ENCODE measurements at regions not wholly inside any gene's neighbourhood (a gene's known extent, or its start where the extent isn't known, plus 50 kb on each side); places are given as distances from the start of the nearest gene placed in this dataset.

DNA sequence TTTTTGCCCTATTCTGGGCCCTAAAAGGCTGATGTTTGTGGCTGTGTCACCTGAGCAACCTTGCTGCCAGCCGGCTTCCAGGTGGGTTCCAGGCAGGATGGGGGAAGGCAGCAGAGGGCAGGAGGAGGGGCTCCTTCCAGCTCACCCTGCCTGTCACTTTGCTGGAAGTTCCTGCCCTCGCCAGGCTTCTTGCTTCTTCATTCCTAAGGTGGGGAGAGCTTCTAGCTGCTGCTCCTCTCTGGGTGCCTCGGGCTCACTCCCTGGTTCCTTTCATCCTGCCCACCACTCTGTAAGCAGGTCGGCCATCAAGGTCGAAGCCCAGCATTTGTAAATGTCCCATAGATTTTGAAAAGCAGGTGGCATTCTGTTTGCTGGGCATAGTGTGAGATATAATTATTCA is 249.4 kb upstream of the HS6ST1 start:
- DNase-seq (ENCODE audit: low spot score) = no peak

DNA sequence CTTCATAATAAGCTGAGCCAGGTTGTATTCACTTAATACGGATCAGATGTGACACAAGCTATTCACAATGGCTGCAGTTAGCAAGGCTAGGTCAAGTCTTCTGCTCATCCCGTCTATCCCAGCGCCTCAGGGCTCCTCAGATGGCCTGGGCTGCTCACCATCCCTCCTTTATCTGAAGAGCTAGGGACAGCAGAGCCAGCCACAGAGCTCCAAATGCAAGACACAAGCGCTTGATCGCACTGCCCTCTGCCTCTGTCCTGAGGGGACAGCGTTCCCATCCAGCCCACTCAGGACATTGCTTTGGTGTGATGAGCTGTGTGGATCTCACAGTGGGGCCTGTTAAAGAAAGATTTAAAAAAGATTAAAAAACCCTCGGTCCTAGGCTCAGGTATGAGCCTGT is 254.4 kb upstream of the HS6ST1 start:
- no peak for DNase-seq (ENCODE audit: low spot score)

DNA sequence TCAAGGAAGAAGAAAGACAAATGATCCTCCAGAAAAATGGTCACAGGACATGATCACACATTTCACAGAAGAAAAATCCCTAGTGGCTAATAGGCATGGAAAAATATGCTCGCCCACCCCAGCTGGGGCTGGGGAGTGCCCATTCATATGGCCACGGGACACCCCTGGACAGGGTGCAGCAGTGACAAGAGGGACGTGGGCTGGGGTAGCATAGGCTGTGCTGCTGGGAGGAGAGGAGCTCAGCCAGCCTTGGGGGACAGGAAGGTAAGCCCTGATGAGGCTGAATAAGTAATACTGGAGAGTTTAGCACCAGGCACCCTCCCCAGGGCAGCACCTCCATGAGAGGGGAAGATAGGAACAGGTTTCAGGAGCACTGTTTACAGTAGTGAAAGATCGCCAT is 254.9 kb upstream of the HS6ST1 start:
- no peak for DNase-seq (ENCODE audit: low spot score)

DNA sequence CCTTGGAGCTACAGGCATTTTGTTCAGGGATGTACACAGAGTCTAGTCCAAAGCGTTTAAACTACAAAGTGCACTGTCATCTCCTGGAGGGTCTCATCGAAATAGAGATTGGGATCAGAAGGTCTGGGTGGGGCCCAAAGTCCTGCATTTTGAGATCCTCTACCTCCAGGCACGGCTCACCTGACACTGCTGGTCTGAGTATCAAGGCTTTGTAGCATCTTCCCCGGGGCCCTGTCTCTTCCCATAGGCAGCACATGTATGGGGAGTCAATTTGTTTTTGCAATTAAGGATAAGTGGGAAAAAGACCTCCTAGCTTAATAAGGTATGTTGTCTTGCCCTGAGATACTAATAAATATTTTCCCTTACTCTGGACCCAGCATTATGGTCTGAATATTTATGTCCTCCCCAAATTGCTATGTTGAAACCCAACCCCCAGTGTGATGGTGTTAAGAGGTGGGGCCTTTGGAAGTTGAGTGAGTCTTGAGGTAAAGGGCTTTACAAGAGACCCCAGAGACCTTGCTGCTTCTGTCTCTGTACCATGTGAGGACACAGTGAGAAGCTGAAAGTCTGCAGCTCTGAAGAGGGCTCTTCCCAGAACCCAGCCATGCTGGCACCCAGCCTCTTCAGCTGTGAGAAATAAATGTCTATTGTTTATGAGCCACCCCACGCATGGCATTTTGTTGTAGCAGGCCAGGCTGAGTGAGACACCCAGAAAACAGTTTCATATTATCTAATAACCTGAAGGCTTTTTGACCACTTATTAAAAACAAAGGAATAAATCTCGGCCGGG is 258.7 kb upstream of the HS6ST1 start:
- DNase-seq (ENCODE audit: low spot score) = no peak

DNA sequence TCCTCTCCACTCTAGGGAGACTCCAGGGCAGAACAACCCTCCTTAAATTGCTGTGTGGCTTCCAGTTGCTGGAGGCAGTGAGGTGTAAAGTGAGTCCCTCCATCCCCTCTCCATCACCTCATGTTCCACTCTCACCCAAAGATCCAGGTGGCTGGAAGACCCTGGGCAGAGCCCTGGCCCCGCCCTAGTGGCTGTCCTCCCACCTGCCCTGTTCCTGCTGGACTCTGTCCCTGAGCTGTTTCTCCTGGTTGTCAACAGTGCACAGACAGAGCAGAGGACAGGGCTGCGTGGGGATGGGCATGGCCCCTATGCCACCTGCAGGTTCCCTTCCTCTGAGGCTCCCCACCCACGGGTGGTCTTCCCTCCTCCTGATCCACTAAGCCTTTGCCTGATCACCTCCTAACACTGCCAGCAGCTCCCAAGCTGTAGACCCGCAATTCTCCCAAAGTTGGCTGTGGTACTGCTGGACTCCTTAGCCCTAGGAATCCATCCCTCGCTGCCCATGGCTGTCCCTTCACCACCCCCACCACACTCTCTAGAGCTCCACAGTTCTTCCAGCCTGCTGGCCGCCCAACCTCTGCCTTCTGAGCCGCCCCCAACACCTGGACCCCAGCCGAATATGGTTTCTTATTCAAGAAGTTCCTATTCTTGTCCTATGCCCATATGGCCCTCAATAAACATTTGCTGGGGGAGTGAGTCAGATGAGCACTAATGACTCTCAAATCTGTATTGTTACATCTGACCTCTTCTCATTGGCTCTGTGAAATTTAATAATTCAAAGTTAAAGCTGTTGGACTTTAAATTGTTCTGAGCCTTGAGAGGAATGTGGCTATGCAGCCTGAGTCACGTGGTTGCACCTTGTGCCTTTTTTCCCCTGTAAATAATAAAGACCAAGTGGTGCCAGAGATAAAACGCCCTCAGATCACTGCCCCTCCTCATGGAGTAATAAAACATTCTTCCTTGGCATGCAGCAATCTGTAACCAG is 260.0 kb upstream of the HS6ST1 start:
- DNase-seq (ENCODE audit: low spot score) = no peak

DNA sequence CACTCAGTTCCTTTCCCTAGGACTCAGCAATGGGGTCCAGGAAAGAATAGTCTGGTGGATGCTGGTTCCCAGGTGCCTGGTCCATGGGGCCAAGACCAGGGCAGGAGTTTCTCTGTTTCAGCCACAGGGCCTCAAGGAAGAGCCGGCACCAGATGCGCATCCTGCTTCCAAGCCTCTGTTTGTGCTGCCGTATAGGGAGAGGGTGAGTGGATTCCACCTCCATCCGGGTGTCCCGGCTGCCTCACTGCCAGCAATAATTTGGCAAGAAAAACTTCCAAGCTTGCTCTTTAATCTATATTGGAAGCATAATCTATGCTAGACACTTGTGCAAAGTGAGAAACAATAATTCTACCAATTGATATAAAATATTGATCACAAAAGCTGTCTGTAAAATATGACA is 261.2 kb upstream of the HS6ST1 start:
- no peak for DNase-seq (ENCODE audit: low spot score)

DNA sequence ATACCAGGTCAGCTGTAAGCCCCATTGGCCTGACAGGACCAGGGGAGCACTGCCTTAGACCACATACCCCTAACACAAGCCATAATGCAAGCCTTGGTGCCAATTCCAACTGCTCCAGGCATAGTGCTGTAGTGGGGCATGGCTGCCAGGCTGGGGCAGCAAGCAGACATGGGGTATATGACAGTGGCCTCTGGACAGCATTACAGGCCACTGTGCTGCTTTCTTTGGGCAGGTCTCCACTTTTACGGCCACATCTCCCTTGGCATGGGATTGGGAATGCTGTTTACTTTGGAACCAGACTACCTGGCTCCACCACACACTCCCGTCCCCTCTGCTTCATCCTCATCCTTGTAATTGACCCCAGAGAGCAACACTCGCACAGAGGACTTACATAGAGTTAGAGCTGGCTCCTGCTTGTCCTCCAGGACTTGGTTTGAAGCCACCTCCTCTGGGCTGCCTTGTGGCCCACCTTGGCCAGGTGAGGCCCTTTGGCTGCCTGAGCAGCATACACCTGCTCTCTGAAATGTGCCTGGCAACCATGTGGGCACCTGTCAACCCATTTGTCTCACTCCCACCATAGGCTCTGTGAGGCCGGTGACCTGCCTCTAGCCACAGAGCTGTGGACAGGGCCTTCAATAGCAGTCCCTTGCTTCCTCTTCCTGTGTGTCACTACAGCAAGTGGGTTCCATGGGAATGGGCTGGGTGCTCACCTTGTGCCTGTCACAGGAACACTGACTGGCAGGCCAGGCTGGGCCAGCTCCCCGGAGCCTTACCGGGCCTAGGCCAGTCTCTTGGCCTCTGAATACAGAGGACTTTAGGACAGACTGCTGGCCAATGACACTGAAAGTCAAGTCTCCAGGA is 262.6 kb upstream of the HS6ST1 start:
- no peak for DNase-seq (ENCODE audit: low spot score)

DNA sequence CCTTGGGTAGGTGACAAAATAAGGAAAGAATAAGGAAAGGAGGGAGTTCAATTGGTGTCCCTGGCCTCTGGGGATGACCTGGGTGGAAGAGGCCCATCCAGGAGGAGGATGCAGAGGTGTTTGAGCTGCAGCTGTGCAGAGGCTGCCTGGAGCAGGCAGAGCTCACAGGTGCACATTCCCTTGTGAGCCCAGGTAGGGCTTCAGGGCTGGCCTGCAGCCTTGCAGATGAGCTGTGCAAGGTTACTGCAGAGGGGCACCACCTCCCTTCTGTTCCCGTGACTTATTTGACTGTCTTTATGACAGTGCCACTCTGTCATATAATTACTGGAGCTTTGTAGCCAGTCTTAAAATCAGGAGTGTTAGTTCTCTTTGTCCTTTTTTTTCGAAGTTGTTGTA is 263.2 kb upstream of the HS6ST1 start:
- DNase-seq (ENCODE audit: low spot score) = no peak

DNA sequence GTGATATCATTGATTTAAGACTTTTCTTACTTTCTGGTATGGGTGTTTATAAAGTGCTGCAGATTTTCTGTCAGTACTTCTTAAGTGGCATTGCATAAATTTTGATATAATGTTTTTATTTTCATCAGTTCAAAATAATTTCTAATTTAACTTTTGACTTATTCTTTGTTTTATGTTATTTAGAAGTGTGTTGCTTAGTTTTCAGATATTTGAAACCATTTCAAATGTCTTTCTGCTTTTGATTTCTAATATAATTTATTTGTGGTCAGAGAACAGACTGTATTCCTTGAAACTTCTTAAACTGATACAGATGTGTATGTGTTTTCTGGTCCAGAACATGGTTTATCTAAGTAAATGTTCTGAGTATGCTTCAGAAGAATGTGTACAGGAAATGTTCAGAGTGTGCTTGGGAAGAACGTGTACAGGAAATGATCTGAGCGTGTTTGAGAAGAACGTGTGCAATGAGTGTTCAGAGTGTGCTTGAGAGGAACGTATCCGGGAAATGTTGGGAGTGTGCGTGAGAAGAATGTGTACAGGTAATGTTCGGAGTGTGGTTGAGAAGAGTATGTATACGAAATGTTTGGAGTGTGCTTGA is 265.7 kb upstream of the HS6ST1 start:
- DNase-seq (ENCODE audit: low spot score) = no peak

DNA sequence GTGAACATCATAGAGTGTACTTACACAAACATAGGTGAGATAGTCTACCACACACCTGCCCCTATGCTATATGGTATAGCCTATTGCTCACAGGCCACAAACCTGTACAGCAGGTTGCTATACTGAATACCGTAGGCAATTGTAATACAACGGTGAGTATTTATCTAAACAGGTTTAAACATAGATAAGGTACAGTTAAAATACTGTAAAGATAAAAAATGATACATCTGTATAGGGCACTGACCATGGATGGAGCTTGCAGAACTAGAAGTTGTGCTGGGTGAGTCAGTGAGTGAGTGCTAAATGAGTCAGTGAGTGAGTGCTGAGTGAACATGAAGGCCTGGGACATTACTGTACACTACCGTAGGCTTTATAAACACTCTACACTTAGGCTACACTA is 267.0 kb upstream of the HS6ST1 start:
- DNase-seq (ENCODE audit: low spot score) = no peak

DNA sequence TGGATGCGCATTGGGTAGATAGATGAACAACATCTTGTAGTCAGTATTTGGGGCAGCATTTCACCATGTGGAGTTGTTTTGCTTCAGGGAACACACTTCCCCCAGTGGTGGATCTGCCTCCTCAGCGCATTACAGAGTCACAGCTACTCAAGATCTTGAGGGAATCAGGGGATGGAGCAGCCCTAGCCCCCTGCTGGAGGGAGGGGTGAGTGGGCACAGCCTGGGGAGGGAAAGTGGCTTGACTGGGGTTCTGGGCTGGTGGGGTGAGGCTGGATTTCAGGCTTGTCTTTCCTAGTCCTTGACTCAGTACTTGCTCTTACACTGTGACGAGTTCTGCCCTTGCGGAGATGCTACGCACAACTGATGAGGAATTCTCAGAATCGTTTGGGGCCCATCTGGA is 271.0 kb upstream of the HS6ST1 start:
- no peak for DNase-seq (ENCODE audit: low spot score)

DNA sequence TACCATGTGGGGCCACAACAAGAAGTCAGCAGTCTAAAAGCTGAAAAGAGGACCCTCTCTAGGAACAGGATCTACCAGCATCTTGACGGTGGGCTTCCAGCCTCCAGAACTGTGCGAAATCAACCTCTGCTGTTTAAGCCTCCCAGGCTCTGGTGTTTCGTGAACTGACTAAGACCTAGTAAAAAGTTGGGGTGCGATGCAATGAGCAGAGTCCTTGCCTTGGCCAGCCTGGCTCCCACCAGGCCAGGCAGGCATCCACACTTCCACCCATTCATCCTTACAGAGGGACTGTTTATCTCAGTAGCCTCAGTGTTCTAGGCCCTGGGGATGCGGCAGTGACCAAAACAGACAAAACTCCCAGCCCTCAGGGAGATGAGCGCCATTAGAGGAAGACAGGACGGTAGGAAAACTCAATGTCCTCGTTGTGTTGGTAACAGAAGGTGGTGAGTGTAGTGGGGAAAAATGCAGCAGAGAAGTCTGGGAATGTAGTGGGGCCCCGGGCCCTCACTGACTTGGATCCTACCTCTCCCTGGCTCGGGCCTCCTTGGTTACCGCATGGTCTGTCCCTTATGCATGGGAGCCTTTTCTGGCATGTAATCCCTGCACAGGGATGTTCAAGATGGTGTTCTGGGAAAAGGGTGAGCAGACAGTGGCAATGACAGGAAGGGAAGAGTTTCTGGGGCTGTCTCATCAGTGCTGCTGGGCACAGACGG is 271.8 kb upstream of the HS6ST1 start:
- DNase-seq (ENCODE audit: low spot score) = no peak

DNA sequence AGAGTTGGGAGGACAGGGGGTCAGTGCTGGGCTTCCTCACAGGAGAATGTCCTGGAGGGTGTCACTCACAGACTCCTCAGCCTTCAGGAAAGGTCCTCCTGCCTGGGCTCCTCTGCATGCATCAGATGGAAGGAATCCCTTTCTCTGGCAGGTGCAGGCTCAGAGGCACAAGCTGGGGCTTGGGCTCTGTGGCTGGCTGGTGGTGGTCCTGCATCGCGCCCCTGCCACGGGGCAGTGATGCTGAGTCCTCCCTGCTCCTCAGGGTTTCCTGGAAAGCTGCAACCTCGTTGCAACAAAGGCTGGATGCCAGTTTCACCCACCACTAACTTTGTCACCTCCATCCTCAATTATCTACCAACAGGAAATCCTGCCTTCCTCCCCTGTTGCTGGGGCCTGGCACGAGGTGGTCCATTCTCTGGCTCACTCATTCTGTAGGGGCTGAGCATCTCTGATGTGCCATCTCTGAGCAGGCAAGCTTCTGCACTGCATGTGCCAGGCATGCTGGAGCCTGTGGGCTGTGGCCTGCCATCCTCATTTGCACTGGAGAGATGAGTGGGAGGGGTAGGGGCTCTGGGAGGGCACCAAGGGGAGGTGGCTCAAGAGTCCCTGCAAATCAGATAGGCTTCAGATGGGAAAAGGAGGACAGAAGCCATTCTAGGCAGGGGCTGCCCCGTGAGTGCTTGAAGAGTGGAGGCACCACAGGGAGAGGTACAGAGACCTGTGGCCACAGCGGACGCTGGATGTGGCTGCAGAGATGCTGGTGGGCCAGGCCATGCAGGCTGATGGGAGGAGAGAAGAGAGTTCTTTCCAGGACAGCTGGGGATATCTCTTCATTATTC is 272.6 kb upstream of the HS6ST1 start:
- DNase-seq (ENCODE audit: low spot score) = no peak

DNA sequence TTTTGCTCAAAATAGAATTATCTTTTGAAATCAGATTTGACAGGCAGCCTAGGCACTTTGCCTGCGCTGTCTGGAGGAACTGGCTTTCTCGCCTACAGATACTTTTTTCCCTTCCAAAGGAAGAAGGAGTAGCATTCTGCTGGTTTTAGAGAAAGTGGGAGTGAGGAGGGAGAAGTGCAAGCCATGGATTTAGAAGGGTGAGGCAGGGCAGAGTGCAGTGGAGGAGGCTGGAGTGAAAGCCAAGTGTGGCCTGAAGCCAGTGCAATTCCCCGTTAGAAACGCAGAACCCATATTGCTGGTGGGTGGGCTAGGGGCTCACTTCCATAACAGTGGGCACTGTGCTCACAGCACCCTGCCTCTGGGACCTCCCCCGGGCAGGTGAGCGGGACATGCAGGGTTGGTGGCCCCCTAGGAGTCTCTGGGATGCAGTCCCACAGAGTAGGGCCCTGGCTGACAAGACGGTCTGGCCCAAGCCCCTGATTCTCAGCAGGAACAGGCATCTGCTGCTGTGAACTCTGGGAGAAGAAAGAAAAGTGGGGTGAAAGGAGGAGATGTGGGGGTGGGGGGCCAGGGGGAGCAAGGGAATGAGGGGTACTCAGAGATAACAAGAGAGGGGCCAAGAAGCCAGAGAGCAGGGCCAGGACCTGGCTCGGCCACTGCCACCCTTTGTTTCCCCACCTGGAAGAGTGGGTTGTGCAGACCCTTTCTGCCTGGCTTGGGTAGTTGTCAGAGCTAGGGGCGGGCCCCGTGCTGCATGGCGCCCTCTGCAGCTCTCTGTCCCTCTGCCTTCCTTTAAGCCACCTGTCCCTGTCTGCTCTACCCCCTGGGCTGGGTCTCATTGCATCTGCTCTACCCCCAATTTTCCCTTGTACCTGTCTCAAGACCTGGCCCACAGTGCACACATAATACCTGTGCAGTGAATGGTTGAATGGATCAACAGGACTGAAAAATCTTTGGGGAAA is 273.5 kb upstream of the HS6ST1 start:
- DNase-seq (ENCODE audit: low spot score) = no peak

DNA sequence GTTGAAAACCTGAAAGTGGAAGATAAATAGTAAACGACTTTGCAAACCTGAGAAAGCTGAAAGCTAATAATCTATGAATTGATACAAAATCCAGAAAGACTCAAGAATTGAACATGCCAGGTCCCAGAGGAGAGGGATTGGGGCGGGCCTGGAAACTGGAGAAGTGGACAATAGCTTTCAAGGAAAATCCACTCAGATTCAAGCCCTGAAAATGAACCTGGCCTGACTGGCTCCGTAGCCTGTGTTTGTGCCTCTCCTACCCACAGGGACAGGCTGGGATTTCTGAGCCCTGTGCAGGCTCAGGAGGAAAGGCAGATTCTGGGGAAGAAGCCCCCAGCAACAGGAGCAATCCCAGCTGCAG is 274.8 kb upstream of the HS6ST1 start:
- no peak for DNase-seq (ENCODE audit: low spot score)

DNA sequence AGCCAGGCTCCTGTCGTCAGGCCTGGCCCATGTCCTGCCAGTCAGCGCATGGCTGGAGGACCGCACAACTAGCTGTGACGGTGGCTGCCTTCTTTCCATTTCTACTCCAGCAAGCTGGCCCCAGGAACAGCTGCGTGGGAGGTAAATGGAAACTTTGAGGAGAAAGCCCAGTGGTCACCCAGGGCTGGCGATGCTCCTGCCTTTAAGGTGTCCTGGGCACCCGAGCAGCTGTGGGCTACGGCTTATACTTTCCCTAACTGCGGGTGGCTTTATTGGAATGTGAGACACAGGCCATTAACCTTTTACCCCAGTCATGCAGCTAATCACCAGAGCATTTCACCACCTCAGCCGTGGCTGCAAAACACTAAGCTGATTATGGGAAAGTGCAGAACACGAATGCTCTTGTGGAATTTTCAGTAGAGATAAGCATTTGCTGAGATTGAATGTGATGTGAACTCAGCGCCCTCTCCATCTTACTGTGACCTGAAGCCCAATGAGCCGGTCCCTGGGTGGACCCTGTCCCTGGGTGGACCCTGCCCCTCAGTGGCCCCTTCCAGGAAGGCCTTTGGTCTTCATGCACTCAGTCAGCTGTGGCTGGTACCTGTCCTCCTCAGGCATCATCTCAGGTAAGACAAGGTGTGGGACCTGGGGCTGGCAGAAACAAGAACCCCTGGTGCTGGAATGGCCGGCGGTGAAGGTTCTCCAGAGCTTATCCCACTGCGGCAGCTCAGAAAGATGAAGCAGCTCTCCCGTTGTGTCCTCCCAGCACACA is 275.4 kb upstream of the HS6ST1 start:
- no peak for DNase-seq (ENCODE audit: low spot score)

DNA sequence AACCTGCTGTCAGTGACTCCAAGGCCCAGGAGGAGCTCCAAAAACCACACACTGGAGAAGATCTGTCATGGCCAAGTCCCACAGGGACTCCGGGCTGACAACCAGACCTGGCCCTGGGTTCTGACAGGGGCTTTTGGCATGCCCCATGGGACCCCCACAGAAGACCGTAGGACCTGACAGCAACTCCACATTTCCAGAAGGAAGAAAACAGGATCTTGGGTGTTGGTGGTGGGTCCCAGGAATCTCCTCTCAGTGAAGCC is 275.9 kb upstream of the HS6ST1 start:
- DNase-seq (ENCODE audit: low spot score) = no peak

DNA sequence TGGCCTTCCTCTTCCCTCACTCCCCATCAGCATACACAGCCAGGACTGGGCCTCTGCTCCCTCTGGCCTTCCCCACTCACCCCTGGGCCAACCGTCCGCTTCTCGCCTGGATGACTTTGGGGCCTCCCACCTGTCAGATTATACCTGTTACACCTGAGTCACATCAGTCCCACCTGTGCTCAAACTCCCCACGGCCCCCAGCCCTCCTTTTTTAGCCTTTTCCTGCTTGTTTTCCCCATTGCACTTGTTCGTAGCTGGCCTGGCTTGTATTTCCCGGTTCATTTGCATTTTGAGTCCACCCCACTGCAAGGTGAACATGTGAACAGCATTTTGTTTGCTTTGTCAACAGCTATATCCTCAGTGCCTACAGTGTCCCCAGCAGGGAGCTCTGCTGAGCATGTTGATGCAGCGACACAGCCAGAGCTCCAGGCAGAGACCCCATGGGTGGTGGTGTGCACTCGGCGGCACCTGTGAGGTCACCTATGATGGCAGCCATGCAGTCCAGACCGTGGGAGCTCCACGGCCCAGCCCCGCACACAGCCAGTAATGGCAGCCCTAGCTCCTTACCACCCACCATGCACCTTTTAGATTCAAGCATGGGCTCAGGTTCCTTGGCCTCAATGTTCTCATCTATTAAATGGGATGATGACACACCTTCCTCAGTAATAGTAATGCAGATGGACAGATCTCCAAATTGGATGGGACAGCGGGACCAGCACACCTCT is 276.4 kb upstream of the HS6ST1 start:
- no peak for DNase-seq (ENCODE audit: low spot score)
